H9 (cell line): ENCODE measurements at regions not wholly inside any gene's neighbourhood (a gene's known extent, or its start where the extent isn't known, plus 50 kb on each side); places are given as distances from the start of the nearest gene placed in this dataset.

Experiments used
- DNase-seq: peaks from one replicate; pipeline ENCODE4 v3.0.0-alpha.2; 2017
- H2AFZ ChIP-seq: one replicate; pipeline ENCODE4 v1.6.1; 2013; ENCODE audit warnings: mild to moderate bottlenecking, low read length, control low read depth, moderate library complexity
- H2AK5ac ChIP-seq: 2 replicates; pipeline ENCODE4 v1.6.1; 2013; ENCODE audit warnings: low read length, control low read depth, mixed read lengths; ENCODE audit not compliant: insufficient read length
- H2BK120ac ChIP-seq: one replicate; pipeline ENCODE4 v1.6.1; 2013; ENCODE audit warnings: low read depth, mild to moderate bottlenecking, low read length, control low read depth, inconsistent platforms; ENCODE audit not compliant: poor library complexity, severe bottlenecking
- H2BK12ac ChIP-seq: 2 replicates; pipeline ENCODE4 v1.6.1; 2013; ENCODE audit warnings: low read length, control low read depth, mixed read lengths, low read depth; ENCODE audit not compliant: insufficient read length
- H2BK15ac ChIP-seq: 2 replicates; pipeline ENCODE4 v1.6.1; 2013; ENCODE audit warnings: low read depth, low read length, control low read depth
- H2BK20ac ChIP-seq: one replicate; pipeline ENCODE4 v1.6.1; 2013; ENCODE audit warnings: low read depth, mild to moderate bottlenecking, low read length, control low read depth, inconsistent platforms; ENCODE audit not compliant: poor library complexity, severe bottlenecking
- H2BK5ac ChIP-seq: 2 replicates; pipeline ENCODE4 v1.6.1; 2013; ENCODE audit warnings: low read length, control low read depth, mixed read lengths; ENCODE audit not compliant: insufficient read length
- H3K14ac ChIP-seq: 2 replicates; pipeline ENCODE4 v1.6.1; 2013; ENCODE audit warnings: low read length, control low read depth; ENCODE audit not compliant: insufficient read depth
- H3K18ac ChIP-seq: 2 replicates; pipeline ENCODE4 v1.6.1; 2013; ENCODE audit warnings: low read depth, mild to moderate bottlenecking, mixed read lengths, low read length, control low read depth; ENCODE audit not compliant: insufficient read length
- H3K23ac ChIP-seq: 2 replicates; pipeline ENCODE4 v1.6.1; 2013; ENCODE audit warnings: low read length, control low read depth, mixed read lengths, low read depth; ENCODE audit not compliant: insufficient read length
- H3K23me2 ChIP-seq: 2 replicates; pipeline ENCODE4 v1.6.1; 2013; ENCODE audit warnings: low read depth, mild to moderate bottlenecking, mixed read lengths, low read length, control low read depth; ENCODE audit not compliant: insufficient read length, poor library complexity, severe bottlenecking
- H3K27ac ChIP-seq: 2 replicates; pipeline ENCODE4 v1.5.1; 2013; ENCODE audit warnings: low read length, control low read depth, mixed read lengths, low read depth; ENCODE audit not compliant: insufficient read length
- H3K27me3 ChIP-seq: 2 replicates; pipeline ENCODE4 v1.6.1; 2013; ENCODE audit warnings: low read length, control low read depth, inconsistent platforms; ENCODE audit not compliant: insufficient read depth
- H3K4ac ChIP-seq: 2 replicates; pipeline ENCODE4 v1.6.1; 2013; ENCODE audit warnings: low read depth, mild to moderate bottlenecking, control low read depth, inconsistent platforms, low read length, moderate library complexity
- H3K4me1 ChIP-seq: 2 replicates; pipeline ENCODE4 v1.6.1; 2013; ENCODE audit warnings: low read length, control low read depth, inconsistent platforms; ENCODE audit not compliant: insufficient read depth
- H3K4me2 ChIP-seq: 2 replicates; pipeline ENCODE4 v1.6.1; 2013; ENCODE audit warnings: low read length, control low read depth, mixed read lengths; ENCODE audit not compliant: insufficient read length, insufficient read depth
- H3K56ac ChIP-seq: 2 replicates; pipeline ENCODE4 v1.6.1; 2013; ENCODE audit warnings: low read depth, mild to moderate bottlenecking, mixed read lengths, low read length, control low read depth; ENCODE audit not compliant: insufficient read length
- H3K79me1 ChIP-seq: 2 replicates; pipeline ENCODE4 v1.6.1; 2013; ENCODE audit warnings: low read depth, mild to moderate bottlenecking, moderate library complexity, low read length, control low read depth, inconsistent platforms; ENCODE audit not compliant: insufficient read depth, poor library complexity, severe bottlenecking
- H3K79me2 ChIP-seq: 2 replicates; pipeline ENCODE4 v1.6.1; 2013; ENCODE audit warnings: low read length, control low read depth, inconsistent platforms; ENCODE audit not compliant: insufficient read depth
- H3K9ac ChIP-seq: 2 replicates; pipeline ENCODE4 v1.6.1; 2013; ENCODE audit warnings: low read length, control low read depth, mixed read lengths; ENCODE audit not compliant: insufficient read length; ENCODE audit errors: extremely low read depth
- H3K9me3 ChIP-seq: one replicate; pipeline ENCODE4 v1.6.1; 2013; ENCODE audit warnings: low read depth, low read length, inconsistent platforms; ENCODE audit not compliant: control insufficient read depth
- H3T11ph ChIP-seq: one replicate; pipeline ENCODE4 v1.6.1; 2013; ENCODE audit warnings: mild to moderate bottlenecking, low read length, control low read depth, inconsistent platforms
- H4K20me1 ChIP-seq: one replicate; pipeline ENCODE4 v1.6.1; 2013; ENCODE audit not compliant: control insufficient read depth, insufficient read length, insufficient read depth
- H4K5ac ChIP-seq: 2 replicates; pipeline ENCODE4 v1.6.1; 2013; ENCODE audit warnings: low read depth, mild to moderate bottlenecking, mixed read lengths, low read length, control low read depth; ENCODE audit not compliant: insufficient read length
- H4K8ac ChIP-seq: replicated peaks from 2 replicates; pipeline ENCODE4 v1.6.1; 2013; ENCODE audit warnings: low read length, control low read depth, mixed read lengths, low read depth; ENCODE audit not compliant: insufficient read length
- H4K91ac ChIP-seq: 2 replicates; pipeline ENCODE4 v1.6.1; 2013; ENCODE audit warnings: low read depth, mild to moderate bottlenecking, moderate library complexity, mixed read lengths, low read length, control low read depth; ENCODE audit not compliant: insufficient read length
- H3K27ac Mint-ChIP-seq, 3 experiments: 2 replicates in 2 of 3; 3 replicates in 1 of 3; pipeline ENCODE4 v1.8.0; 2020 to 2021; ENCODE audit warnings: mixed read lengths in 3 of 3, mild to moderate bottlenecking in 1 of 3, moderate library complexity in 1 of 3
- H3K27me3 Mint-ChIP-seq: 2 replicates; pipeline ENCODE4 v1.8.0; 2021; ENCODE audit warnings: low read depth, mild to moderate bottlenecking, moderate library complexity, mixed read lengths
- H3K36me3 Mint-ChIP-seq, 3 experiments: 2 replicates in 2 of 3; 3 replicates in 1 of 3; pipeline ENCODE4 v1.8.0; 2020 to 2021; ENCODE audit warnings: low read depth in 3 of 3, mixed read lengths in 3 of 3; ENCODE audit not compliant: insufficient read depth in 1 of 3
- H3K4me1 Mint-ChIP-seq, 2 experiments: 2 replicates each; pipeline ENCODE4 v1.8.0; 2020; ENCODE audit warnings: mixed read lengths in 2 of 2
- H3K4me3 Mint-ChIP-seq, 2 experiments: 2 replicates in 1 of 2; 3 replicates in 1 of 2; pipeline ENCODE4 v1.8.0; 2020 to 2021; ENCODE audit warnings: mild to moderate bottlenecking in 2 of 2, mixed read lengths in 2 of 2, moderate library complexity in 1 of 2
- H3K9me3 Mint-ChIP-seq, 2 experiments: 2 replicates in 1 of 2; 3 replicates in 1 of 2; pipeline ENCODE4 v1.8.0; 2020; ENCODE audit warnings: mild to moderate bottlenecking in 2 of 2, mixed read lengths in 2 of 2, moderate library complexity in 1 of 2
- CTCF ChIP-seq: fragments of 200-600 bp; sonication (generic); conservative IDR thresholded peaks from 3 replicates; pipeline ENCODE4 v1.8.0; 2021; ENCODE audit warnings: antibody characterized with exemption, mild to moderate bottlenecking
- WGBS: extraction: QIAGEN DNeasy Blood & Tissue Kit; methylation state at CpG from one replicate; pipeline ENCODE4 v1.1.7; 2013; ENCODE audit warnings: missing lambda C conversion rate, low lambda C conversion rate, mixed read lengths; ENCODE audit not compliant: insufficient read length; ENCODE audit errors: extremely low coverage; 5-methylcytosine and 5-hydroxymethylcytosine counted together

GRCh38 chr12:88267630-88268029 lies 125.5 kb downstream of the TMTC3 start:
- no CpG with 5 or more reads among the region's 2 CpGs for WGBS
- H2BK15ac ChIP-seq = no peak overlapping the region
- no peak overlapping the region for H3K27ac ChIP-seq
- H3K9me3 ChIP-seq = no peaks in the 10 kb centered on the region
- no peak overlapping the region for H3K27ac Mint-ChIP-seq
- H3K27me3 Mint-ChIP-seq = no peaks in the 10 kb centered on the region
- H3K4me2 ChIP-seq = no peak overlapping the region
- H3K9ac ChIP-seq = no peak overlapping the region
- H2BK120ac ChIP-seq = no peak overlapping the region
- no peak overlapping the region for H3K4me3 Mint-ChIP-seq
- H3K79me1 ChIP-seq = no peaks in the 10 kb centered on the region
- TF ChIP-seq CTCF = no peak
- H3K4ac ChIP-seq = no peak overlapping the region
- H3K23ac ChIP-seq = no peak overlapping the region
- H2BK5ac ChIP-seq = no peak overlapping the region
- H2AK5ac ChIP-seq = no peak overlapping the region
- no peak overlapping the region for H3K14ac ChIP-seq
- no peak overlapping the region for H3T11ph ChIP-seq
- DNase-seq = no peak
- peaks cover 6% of the 10 kb centered on the region in 2 experiments for H3K4me1 Mint-ChIP-seq
- H2BK20ac ChIP-seq = no peak overlapping the region
- H4K20me1 ChIP-seq = no peaks in the 10 kb centered on the region
- H2BK12ac ChIP-seq = no peak overlapping the region
- no peaks in the 10 kb centered on the region for H3K9me3 Mint-ChIP-seq
- no peaks in the 10 kb centered on the region for H3K23me2 ChIP-seq
- H3K56ac ChIP-seq = no peak overlapping the region
- no peak overlapping the region for H4K5ac ChIP-seq
- no peak overlapping the region for H2AFZ ChIP-seq
- H4K91ac ChIP-seq = no peak overlapping the region
- H3K18ac ChIP-seq = no peak overlapping the region
- no peaks in the 10 kb centered on the region for H3K27me3 ChIP-seq
- H3K36me3 Mint-ChIP-seq = no peaks in the 10 kb centered on the region
- no peaks in the 10 kb centered on the region for H3K79me2 ChIP-seq
- H4K8ac ChIP-seq = no peak overlapping the region
- H3K4me1 ChIP-seq = no peaks in the 10 kb centered on the region
